Stimulated activated CD4-positive, alpha-beta T cell treated with anti-CD3 and anti-CD28 coated beads, Interleukin-15, amount 100 ng/mL, for 48 hours (primary cell): ENCODE measurements at regions not wholly inside any gene's neighbourhood (a gene's known extent, or its start where the extent isn't known, plus 50 kb on each side); places are given as distances from the start of the nearest gene placed in this dataset.
"Not testable (repeated sequence)": the region's sequence is repeated elsewhere in the genome, so short reads cannot be mapped to it uniquely, and the experiment has no call there.

Source experiments
- DNase-seq, 2 donors: peaks; one replicate each; pipeline ENCODE4 v3.0.0-alpha.2; 2020; ENCODE audit warnings: low read depth in 2 of 2

DNA sequence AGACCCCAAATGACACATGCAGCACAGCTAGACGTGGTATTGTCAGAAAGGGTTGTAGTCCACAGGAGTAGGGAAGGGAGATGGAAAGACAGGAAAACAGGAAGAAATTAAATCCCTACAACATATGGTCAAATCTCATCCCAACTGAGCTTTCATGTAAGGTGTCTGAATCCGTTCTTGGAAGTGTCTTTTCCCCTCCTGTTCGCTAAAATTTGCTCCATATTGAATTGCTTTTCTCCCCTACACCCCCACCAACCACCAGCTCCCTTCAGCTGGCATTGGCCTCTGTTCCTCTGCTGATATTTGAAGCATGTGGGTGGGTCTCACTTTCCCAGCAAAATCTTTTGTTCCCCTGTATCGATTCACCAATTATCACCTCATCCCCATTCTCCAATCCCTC lies 376.2 kb upstream of the WWC1 start:
- DNase-seq, result no peak

DNA sequence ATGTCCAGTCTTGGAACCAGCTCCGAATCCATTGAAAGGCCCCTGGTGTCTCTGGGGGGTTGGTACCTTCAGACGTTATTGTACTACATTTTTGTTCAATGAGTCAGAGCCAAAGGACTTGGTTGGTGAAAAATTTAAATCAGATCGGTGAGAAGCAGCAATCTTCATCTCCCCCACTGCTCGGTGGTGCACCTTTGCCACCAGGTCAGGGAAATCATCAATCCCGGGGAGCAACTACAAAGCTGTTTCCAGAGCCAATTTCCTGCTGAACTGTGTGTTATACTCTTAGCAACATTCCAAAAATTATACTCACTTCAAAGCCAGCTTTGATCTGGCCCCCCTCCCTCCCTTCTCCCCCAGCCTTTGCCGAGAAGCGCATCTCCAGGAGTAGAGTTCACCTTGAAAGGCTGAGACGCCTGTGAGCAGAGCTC lies 375.2 kb upstream of the WWC1 start:
- DNase-seq, result no peak

DNA sequence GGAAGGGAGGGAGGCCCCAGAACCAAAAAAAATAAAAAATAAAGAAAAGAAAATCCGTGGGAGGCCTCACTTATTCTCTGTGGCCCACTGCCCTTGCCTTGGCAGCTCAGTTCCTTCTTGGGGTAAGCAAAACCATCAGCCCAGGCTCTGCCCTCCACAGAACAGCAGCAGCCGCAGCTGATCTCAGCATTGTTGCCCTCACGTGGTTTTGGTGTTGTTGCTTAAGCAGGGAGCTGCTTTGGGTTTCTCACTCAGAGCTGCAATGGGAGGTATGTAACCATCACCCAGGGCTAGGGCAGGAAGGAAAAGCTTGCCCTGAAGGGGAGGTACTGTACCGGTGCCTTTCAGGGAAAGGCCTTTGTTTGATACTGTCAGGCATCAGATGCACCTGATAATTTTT lies 374.7 kb upstream of the WWC1 start:
- DNase-seq, result no peak

- no peak for DNase-seq
Measured at GRCh38 chr5:167918184-167918812, 373.1 kb upstream of the WWC1 start.

GRCh38 chr5:167918813-167919483 lies 372.5 kb upstream of the WWC1 start:
- no peak for DNase-seq

DNA sequence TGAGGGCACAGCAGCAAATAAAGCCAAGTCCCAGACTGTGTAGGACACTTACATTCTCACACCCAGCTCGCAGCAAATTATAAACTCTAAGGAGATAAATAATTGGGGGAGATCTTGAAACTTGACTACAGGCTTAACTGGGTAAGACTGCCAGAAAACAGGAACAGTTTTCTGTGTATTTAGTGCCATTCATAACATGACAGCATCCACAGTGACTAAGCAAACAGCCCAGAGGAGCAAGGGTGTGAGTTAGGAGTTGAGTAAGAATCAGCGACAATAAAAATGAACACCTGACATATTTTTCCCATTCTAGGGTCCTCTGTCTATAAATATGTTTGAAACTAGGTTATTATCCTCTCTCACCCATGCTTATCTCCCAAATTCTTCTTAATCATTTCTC lies 370.9 kb upstream of the WWC1 start:
- no peak for DNase-seq

- no peak for DNase-seq
Measured at GRCh38 chr5:167921796-167922195, 369.6 kb upstream of the WWC1 start.

DNA sequence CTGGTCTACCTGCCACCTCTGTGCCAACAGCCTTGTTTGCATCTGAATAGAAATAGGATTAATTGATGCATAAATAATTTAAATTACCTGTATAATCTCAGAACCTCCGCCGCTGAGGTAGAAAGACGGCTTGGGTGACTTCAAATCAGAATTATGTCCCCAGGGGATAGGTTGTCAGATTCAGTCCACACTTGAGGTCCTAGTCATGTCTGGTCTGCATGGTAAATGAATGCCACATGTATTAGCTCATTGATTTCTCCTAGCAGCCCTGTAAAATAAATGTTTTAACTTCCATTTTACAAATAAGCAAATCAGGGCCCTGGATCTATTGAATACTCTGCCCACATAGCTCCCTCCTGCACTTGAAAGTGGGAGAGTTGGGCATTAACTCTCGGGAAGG lies 368.0 kb upstream of the WWC1 start:
- DNase-seq, result no peak

DNA sequence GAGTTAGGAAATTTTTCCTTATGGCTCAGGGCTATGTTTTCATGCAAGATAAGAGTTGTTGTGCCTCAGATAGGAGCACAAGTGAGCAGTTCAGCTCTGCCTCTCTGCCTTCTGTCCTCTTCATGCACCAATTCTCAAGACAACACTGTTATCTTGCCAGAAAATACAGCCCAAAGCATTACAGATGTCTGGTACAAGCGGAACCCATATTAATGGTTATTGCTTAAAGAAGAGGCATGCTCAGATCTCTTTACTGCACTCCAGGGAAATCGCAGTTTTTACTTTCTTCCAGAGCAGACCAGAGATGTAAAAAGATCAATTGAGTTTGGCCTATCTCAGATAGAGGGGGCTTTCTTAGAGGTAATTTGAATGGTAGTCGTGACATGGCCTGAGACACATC lies 361.6 kb upstream of the WWC1 start:
- no peak for DNase-seq

DNA sequence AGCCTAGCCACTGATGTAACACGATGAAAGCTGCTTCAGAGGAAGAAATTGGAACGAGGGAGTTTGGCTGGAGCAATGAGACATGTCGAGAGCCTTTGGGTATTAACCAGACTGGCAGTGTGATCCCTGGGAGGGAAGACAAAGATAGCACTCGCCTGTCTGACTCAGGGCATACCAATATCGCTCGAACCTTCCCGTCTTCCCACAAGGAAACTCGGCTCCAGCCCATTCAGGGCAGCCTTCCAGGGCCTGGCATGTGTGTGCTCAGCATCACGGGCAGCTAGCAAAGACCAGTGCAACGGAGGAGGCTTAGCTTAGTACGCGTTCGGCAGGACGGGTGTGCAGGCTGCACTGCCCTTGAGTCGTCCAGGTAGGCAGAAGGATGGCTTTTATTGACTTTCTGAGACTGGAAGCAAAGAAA lies 356.9 kb upstream of the WWC1 start:
- DNase-seq, result no peak

- DNase-seq, result no peak
Measured at GRCh38 chr5:167936022-167936421, 355.4 kb upstream of the WWC1 start.

GRCh38 chr5:167936944-167937634 lies 354.4 kb upstream of the WWC1 start:
- DNase-seq, result no peak

- no peak for DNase-seq
Measured at GRCh38 chr5:167937635-167937998, 353.8 kb upstream of the WWC1 start.

- no peak for DNase-seq
Measured at GRCh38 chr5:167939686-167940085, 351.8 kb upstream of the WWC1 start.

- DNase-seq, result no peak
Measured at GRCh38 chr5:167940911-167941310, 350.5 kb upstream of the WWC1 start.

GRCh38 chr5:167941556-167941955 lies 349.9 kb upstream of the WWC1 start:
- not testable (repeated sequence) for DNase-seq

GRCh38 chr5:167943343-167943742 lies 348.1 kb upstream of the WWC1 start:
- DNase-seq, result no peak

DNA sequence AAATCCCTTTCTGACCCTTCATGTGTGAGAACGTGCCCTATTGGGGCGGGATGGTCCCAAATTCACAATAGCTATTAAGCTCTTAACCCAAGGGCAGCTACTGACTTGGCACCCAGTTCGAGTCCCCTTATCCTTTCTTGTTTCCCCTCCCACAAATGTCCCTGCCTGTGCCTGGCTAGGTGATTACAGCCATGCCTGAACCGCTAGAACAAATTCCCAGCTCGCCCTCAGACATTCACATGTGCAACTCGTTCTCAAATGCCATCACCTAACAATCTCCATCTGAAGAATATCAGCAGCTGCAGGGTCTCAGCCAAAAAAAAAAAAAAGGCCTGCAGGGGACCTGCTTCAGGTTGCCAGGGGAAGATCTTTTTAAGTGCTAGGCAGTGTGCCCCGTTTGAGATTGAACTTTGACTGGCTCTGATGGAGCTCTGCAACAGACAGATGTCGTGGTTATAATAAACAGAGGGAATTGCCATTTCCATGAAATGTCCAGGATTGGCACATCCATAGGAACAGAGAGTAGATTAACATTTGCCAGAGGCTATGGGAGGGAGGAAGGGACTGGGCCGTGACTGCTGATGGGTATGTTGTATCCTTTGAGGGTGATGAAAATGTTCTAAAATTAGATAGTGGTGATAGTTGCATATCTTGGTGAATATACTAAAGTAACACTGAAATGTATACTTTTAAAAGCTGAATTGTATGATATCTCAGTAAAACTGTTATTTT lies 347.2 kb upstream of the WWC1 start:
- no peak for DNase-seq

- no peak for DNase-seq
Measured at GRCh38 chr5:167945542-167946384, 345.7 kb upstream of the WWC1 start.

DNA sequence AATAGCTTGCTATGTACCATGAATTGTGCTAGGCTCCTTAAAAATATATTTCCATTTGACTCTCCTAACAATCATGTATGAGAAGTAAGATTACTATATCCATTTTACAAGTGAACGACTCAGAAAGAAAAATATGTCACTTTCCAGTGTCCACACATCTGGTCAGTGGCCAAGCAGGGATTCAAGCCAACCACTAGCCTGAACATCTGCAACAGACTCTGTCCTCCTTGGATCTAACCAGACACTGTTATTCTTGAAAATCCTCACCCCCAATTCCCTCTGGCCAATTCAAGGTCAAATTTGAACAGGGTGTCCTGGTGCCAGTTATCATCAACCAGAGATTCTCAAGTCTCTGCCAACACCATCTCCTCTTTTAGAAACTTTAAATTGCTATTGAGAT lies 344.1 kb upstream of the WWC1 start:
- DNase-seq, result no peak

DNA sequence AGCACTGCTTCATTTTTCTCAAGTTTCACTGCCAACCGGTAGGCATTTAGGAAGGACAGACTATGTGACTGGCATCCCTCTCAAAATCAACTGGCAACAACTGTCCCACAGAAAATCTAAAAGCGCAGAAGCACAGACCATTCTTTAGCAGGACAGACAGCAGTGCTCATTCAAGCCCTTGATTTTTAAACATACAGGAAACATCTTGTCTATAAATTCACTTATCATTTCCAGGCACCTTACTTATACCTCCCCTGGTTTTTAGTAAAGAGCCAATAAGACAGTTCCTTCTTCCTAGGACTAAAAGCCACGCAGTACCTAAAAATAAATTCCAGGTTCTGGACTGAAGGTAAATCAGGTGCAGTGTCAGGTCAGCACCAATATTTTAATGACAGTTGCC lies 343.2 kb upstream of the WWC1 start:
- DNase-seq, result no peak

GRCh38 chr5:167949435-167949834 lies 342.0 kb upstream of the WWC1 start:
- no peak for DNase-seq
